Coronary artery (tissue), 2 donors: ENCODE measurements at regions not wholly inside any gene's neighbourhood (a gene's known extent, or its start where the extent isn't known, plus 50 kb on each side); places are given as distances from the start of the nearest gene placed in this dataset.

Experiments
- DNase-seq: peaks from one replicate; pipeline ENCODE4 v3.0.0-alpha.2; 2017; ENCODE audit warnings: low spot score
- H3K27ac ChIP-seq, 2 donors: fragments of 200-600 bp; sonication (generic); one replicate each; pipeline ENCODE4 v1.5.1; 2016 to 2019
- H3K4me3 ChIP-seq: fragments of 200-600 bp; sonication (generic); 2 replicates; pipeline ENCODE4 v1.5.1; 2016; ENCODE audit warnings: mild to moderate bottlenecking, moderate library complexity
- CTCF ChIP-seq: fragments of 200-600 bp; sonication (generic); IDR thresholded peaks from one replicate; pipeline ENCODE4 v1.5.1; 2019; ENCODE audit warnings: antibody characterized with exemption

DNA sequence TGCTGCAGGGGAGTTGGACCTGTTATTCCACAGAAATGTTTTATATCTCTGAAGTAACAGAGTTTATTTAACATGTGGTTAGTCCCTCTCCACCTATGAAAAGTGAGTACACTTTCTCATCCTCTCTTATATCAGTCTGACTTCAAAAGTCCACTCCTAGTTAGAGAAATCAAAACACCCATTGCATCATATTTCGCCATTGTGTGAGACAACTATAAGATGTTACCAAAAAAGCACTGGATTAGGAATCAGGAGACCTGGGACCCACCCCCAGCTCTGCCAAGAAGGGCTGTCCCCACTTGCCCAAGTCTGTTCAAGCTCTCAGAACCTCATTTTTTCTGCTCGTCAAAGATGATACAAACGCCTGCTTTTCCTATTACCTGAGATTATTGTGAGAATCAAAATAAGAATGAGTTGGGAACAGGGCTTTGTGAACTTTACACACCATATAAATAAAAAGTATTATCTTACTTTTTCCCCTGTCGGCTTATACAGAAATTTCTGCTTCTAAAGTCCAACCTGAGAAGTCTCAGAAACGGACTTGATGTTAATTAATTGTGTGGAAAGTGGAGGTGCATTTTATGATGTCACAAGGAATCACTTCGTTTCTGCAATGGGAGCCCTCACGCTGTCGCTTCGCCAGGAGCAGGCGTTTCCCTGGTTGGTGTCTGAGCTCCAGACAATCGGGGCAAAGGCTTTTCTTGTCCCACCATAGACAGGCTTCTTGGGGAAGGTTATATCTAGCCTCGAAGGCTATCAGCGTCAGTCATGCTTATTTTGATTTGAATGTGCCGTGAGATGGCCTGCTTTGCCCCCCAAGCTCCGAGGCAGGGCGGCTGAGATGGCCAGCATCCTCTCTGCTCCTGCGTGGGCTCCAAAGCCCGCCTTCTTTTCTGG is 89.6 kb upstream of the ZNF516 start:
- no peak for TF ChIP-seq CTCF
- DNase-seq: no peak
- Histone ChIP-seq H3K4me3 (no peak overlapping the region), H3K27ac (no peak overlapping the region)

DNA sequence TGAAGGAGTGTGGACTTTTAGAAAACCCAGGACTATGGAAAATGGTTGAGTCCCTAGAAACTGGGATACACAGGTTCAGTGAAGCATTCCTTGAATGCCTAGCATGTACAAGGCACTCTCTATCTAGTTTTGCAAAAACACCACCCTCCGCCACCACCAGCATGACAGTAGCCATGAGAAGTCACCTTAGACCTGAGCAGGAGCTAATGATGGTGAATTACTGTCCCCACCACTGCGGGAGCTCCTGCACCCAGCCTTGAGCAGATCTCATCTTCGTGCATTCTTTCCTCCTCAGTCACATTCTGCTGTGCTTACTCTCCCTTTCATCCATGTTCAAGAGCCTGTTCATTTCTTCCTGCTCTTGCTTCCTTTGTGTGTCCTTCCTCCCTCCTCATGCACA is 86.2 kb upstream of the ZNF516 start:
- DNase-seq: no peak
- Histone ChIP-seq H3K4me3 (no peak overlapping the region), H3K27ac (no peak overlapping the region)
- TF ChIP-seq CTCF: no peak

- Histone ChIP-seq H3K4me3 (no peak overlapping the region), H3K27ac (no peak overlapping the region)
- DNase-seq: no peak
- no peak for TF ChIP-seq CTCF
Measured at GRCh38 chr18:76580288-76580962, 85.4 kb upstream of the ZNF516 start.

GRCh38 chr18:76579301-76579695 is 84.3 kb upstream of the ZNF516 start:
- no peak for TF ChIP-seq CTCF
- Histone ChIP-seq H3K4me3 (no peak overlapping the region), H3K27ac (no peak overlapping the region)
- DNase-seq: no peak

GRCh38 chr18:76578571-76579300 is 83.7 kb upstream of the ZNF516 start:
- no peak for DNase-seq
- H3K27ac ChIP-seq: no peak overlapping the region
- no peak for TF ChIP-seq CTCF
- H3K4me3 ChIP-seq: no peak overlapping the region

- Histone ChIP-seq H3K4me3 (no peak overlapping the region), H3K27ac (no peak overlapping the region)
- no peak for TF ChIP-seq CTCF
- no peak for DNase-seq
Measured at GRCh38 chr18:76573325-76574025, 78.4 kb upstream of the ZNF516 start.
